GM23338 (cell line): ENCODE measurements at regions not wholly inside any gene's neighbourhood (a gene's known extent, or its start where the extent isn't known, plus 50 kb on each side); places are given as distances from the start of the nearest gene placed in this dataset.

Experiments
- CREB1 ChIP-seq: fragments of 250-450 bp; sonication (Bioruptor Pico); IDR thresholded peaks from 2 replicates; pipeline ENCODE4 v1.5.0; 2020; ENCODE audit warnings: low read depth, mild to moderate bottlenecking, moderate library complexity
- EZH2 ChIP-seq: fragments of 200-600 bp; sonication (generic); IDR thresholded peaks from one replicate; pipeline ENCODE4 v1.8.0; 2017; ENCODE audit warnings: antibody characterized with exemption, mild to moderate bottlenecking, low read depth; ENCODE audit not compliant: unreplicated experiment
- EZH2phosphoT487 ChIP-seq: fragments of 200-600 bp; sonication (generic); IDR thresholded peaks from one replicate; pipeline ENCODE4 v1.8.1; 2018; ENCODE audit warnings: antibody characterized with exemption; ENCODE audit not compliant: unreplicated experiment
- JUNB ChIP-seq: IDR thresholded peaks from one replicate; pipeline ENCODE4 v1.6.1; 2016; ENCODE audit warnings: antibody characterized with exemption; ENCODE audit not compliant: unreplicated experiment
- NANOG ChIP-seq: IDR thresholded peaks from 2 replicates; pipeline ENCODE4 v1.6.1; 2016; ENCODE audit warnings: antibody characterized with exemption, borderline replicate concordance
- POLR2AphosphoS5 ChIP-seq: IDR thresholded peaks from 2 replicates; pipeline ENCODE4 v1.6.1; 2016; ENCODE audit warnings: antibody characterized with exemption, low read depth
- STAT1 ChIP-seq: IDR thresholded peaks from one replicate; pipeline ENCODE4 v1.6.1; 2016; ENCODE audit warnings: antibody characterized with exemption; ENCODE audit not compliant: unreplicated experiment
- ZNF114 ChIP-seq: fragments of 250-450 bp; sonication (Bioruptor Pico); IDR thresholded peaks from 2 replicates; pipeline ENCODE4 v1.5.0; 2020; ENCODE audit warnings: mild to moderate bottlenecking, moderate library complexity
- TF ChIP-seq, protein P1 (sequence below), 2 experiments: fragments of 200-600 bp in 1 of 2; sonication (generic) in 1 of 2; conservative IDR thresholded peaks; 2 replicates each; pipeline versions ENCODE4 v1.5.1 to v1.6.1; 2016 to 2017; ENCODE audit warnings: antibody characterized with exemption in 2 of 2, low read depth in 2 of 2, mild to moderate bottlenecking in 2 of 2, moderate library complexity in 1 of 2
- TF ChIP-seq, protein P2 (sequence below): IDR thresholded peaks from one replicate; pipeline ENCODE4 v1.6.1; 2018; ENCODE audit warnings: antibody characterized with exemption; ENCODE audit not compliant: unreplicated experiment
- TF ChIP-seq, protein P3 (sequence below): fragments of 250-450 bp; sonication (Bioruptor Pico); IDR thresholded peaks from 2 replicates; pipeline ENCODE4 v1.5.0; 2020; ENCODE audit warnings: mild to moderate bottlenecking, moderate library complexity
- TF ChIP-seq, protein P4 (sequence below): IDR thresholded peaks from 2 replicates; pipeline ENCODE4 v1.6.1; 2016; ENCODE audit warnings: antibody characterized with exemption

DNA sequence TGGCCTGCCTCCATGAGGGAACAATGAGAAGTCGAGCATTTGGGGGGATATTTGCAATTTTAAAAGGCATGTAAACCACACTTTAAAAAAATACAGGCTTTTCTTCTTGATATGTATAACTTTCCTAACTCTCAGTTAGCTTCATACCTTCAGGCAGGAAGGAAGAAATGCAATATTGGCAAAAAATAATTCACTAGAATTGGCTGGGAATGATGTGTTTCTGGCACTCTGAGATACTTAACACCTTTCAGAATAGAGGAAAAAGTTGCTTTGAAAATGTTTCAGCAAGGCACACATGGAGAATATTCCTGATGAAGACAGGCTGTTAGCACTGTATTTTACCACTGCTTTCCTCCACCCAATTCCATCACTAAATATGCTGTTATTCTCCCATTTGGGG is 747.6 kb downstream of the HDGFL1 start:
- TF ChIP-seq, protein P1, sequence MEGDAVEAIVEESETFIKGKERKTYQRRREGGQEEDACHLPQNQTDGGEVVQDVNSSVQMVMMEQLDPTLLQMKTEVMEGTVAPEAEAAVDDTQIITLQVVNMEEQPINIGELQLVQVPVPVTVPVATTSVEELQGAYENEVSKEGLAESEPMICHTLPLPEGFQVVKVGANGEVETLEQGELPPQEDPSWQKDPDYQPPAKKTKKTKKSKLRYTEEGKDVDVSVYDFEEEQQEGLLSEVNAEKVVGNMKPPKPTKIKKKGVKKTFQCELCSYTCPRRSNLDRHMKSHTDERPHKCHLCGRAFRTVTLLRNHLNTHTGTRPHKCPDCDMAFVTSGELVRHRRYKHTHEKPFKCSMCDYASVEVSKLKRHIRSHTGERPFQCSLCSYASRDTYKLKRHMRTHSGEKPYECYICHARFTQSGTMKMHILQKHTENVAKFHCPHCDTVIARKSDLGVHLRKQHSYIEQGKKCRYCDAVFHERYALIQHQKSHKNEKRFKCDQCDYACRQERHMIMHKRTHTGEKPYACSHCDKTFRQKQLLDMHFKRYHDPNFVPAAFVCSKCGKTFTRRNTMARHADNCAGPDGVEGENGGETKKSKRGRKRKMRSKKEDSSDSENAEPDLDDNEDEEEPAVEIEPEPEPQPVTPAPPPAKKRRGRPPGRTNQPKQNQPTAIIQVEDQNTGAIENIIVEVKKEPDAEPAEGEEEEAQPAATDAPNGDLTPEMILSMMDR (conservative IDR thresholded peaks at IDR 0.05; ENCODE audit: low read depth in 2 of 2) = no peak
- TF ChIP-seq POLR2AphosphoS5 = no peak
- TF ChIP-seq EZH2 = no peak
- no peak for TF ChIP-seq JUNB
- TF ChIP-seq, protein P2, sequence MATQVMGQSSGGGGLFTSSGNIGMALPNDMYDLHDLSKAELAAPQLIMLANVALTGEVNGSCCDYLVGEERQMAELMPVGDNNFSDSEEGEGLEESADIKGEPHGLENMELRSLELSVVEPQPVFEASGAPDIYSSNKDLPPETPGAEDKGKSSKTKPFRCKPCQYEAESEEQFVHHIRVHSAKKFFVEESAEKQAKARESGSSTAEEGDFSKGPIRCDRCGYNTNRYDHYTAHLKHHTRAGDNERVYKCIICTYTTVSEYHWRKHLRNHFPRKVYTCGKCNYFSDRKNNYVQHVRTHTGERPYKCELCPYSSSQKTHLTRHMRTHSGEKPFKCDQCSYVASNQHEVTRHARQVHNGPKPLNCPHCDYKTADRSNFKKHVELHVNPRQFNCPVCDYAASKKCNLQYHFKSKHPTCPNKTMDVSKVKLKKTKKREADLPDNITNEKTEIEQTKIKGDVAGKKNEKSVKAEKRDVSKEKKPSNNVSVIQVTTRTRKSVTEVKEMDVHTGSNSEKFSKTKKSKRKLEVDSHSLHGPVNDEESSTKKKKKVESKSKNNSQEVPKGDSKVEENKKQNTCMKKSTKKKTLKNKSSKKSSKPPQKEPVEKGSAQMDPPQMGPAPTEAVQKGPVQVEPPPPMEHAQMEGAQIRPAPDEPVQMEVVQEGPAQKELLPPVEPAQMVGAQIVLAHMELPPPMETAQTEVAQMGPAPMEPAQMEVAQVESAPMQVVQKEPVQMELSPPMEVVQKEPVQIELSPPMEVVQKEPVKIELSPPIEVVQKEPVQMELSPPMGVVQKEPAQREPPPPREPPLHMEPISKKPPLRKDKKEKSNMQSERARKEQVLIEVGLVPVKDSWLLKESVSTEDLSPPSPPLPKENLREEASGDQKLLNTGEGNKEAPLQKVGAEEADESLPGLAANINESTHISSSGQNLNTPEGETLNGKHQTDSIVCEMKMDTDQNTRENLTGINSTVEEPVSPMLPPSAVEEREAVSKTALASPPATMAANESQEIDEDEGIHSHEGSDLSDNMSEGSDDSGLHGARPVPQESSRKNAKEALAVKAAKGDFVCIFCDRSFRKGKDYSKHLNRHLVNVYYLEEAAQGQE = no peak
- no peak for TF ChIP-seq CREB1 (CRISPR knock-in tag)
- TF ChIP-seq, protein P3, sequence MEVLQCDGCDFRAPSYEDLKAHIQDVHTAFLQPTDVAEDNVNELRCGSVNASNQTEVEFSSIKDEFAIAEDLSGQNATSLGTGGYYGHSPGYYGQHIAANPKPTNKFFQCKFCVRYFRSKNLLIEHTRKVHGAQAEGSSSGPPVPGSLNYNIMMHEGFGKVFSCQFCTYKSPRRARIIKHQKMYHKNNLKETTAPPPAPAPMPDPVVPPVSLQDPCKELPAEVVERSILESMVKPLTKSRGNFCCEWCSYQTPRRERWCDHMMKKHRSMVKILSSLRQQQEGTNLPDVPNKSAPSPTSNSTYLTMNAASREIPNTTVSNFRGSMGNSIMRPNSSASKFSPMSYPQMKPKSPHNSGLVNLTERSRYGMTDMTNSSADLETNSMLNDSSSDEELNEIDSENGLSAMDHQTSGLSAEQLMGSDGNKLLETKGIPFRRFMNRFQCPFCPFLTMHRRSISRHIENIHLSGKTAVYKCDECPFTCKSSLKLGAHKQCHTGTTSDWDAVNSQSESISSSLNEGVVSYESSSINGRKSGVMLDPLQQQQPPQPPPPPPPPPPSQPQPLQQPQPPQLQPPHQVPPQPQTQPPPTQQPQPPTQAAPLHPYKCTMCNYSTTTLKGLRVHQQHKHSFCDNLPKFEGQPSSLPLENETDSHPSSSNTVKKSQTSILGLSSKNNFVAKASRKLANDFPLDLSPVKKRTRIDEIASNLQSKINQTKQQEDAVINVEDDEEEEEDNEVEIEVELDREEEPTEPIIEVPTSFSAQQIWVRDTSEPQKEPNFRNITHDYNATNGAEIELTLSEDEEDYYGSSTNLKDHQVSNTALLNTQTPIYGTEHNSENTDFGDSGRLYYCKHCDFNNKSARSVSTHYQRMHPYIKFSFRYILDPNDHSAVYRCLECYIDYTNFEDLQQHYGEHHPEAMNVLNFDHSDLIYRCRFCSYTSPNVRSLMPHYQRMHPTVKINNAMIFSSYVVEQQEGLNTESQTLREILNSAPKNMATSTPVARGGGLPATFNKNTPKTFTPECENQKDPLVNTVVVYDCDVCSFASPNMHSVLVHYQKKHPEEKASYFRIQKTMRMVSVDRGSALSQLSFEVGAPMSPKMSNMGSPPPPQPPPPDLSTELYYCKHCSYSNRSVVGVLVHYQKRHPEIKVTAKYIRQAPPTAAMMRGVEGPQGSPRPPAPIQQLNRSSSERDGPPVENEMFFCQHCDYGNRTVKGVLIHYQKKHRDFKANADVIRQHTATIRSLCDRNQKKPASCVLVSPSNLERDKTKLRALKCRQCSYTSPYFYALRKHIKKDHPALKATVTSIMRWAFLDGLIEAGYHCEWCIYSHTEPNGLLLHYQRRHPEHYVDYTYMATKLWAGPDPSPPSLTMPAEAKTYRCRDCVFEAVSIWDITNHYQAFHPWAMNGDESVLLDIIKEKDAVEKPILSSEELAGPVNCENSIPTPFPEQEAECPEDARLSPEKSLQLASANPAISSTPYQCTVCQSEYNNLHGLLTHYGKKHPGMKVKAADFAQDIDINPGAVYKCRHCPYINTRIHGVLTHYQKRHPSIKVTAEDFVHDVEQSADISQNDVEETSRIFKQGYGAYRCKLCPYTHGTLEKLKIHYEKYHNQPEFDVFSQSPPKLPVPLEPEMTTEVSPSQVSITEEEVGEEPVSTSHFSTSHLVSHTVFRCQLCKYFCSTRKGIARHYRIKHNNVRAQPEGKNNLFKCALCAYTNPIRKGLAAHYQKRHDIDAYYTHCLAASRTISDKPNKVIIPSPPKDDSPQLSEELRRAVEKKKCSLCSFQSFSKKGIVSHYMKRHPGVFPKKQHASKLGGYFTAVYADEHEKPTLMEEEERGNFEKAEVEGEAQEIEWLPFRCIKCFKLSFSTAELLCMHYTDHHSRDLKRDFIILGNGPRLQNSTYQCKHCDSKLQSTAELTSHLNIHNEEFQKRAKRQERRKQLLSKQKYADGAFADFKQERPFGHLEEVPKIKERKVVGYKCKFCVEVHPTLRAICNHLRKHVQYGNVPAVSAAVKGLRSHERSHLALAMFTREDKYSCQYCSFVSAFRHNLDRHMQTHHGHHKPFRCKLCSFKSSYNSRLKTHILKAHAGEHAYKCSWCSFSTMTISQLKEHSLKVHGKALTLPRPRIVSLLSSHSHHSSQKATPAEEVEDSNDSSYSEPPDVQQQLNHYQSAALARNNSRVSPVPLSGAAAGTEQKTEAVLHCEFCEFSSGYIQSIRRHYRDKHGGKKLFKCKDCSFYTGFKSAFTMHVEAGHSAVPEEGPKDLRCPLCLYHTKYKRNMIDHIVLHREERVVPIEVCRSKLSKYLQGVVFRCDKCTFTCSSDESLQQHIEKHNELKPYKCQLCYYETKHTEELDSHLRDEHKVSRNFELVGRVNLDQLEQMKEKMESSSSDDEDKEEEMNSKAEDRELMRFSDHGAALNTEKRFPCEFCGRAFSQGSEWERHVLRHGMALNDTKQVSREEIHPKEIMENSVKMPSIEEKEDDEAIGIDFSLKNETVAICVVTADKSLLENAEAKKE = no peak
- TF ChIP-seq EZH2phosphoT487 = no peak
- TF ChIP-seq ZNF114 = no peak
- TF ChIP-seq, protein P4, sequence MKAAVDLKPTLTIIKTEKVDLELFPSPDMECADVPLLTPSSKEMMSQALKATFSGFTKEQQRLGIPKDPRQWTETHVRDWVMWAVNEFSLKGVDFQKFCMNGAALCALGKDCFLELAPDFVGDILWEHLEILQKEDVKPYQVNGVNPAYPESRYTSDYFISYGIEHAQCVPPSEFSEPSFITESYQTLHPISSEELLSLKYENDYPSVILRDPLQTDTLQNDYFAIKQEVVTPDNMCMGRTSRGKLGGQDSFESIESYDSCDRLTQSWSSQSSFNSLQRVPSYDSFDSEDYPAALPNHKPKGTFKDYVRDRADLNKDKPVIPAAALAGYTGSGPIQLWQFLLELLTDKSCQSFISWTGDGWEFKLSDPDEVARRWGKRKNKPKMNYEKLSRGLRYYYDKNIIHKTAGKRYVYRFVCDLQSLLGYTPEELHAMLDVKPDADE = no peak
- no peak for TF ChIP-seq STAT1
- no peak for TF ChIP-seq NANOG
